Activated CD4-positive, alpha-beta T cell treated with anti-CD3 and anti-CD28 coated beads for 4 hours (primary cell): ENCODE measurements at regions not wholly inside any gene's neighbourhood (a gene's known extent, or its start where the extent isn't known, plus 50 kb on each side); places are given as distances from the start of the nearest gene placed in this dataset.

Experiments used
- DNase-seq, 2 donors: peaks; one replicate each; pipeline ENCODE4 v3.0.0-alpha.2; 2020

GRCh38 chr10:117424883-117425649, 49.8 kb upstream of the PDZD8 start:
- no peak for DNase-seq
